GM19452 (cell line): ENCODE measurements at regions not wholly inside any gene's neighbourhood (a gene's known extent, or its start where the extent isn't known, plus 50 kb on each side); places are given as distances from the start of the nearest gene placed in this dataset.

Experiments used
- ATAC-seq: cut with Tn5 transposase; IDR thresholded peaks from one replicate; pipeline ENCODE4 v1.9.1; 2021; ENCODE audit not compliant: unreplicated experiment

DNA sequence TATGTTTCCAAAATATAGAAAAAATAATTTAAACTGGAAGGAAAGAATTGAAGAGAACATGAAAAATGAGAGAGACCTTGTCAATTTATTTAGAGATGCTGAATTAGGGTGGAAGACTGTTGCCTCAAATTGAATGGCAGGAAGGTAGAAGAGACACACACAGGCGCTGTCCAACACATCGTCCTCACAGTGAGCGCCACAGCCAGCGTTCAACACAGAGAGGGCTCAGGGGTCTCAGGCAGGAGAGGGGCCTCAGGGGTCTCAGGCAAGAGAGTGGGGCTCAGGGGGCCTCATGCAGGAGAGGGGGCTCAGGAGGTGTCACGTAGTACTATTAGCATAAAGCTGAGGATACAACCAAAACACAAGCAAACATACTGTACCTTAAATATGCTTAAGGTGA, 65.7 kb downstream of the TMEM18 start:
- ATAC-seq, result no peak

- ATAC-seq, result no peak
Observed at GRCh38 chr2:610491-610890, 66.7 kb downstream of the TMEM18 start.

- ATAC-seq, result no peak
Observed at GRCh38 chr2:609881-610280, 67.3 kb downstream of the TMEM18 start.

DNA sequence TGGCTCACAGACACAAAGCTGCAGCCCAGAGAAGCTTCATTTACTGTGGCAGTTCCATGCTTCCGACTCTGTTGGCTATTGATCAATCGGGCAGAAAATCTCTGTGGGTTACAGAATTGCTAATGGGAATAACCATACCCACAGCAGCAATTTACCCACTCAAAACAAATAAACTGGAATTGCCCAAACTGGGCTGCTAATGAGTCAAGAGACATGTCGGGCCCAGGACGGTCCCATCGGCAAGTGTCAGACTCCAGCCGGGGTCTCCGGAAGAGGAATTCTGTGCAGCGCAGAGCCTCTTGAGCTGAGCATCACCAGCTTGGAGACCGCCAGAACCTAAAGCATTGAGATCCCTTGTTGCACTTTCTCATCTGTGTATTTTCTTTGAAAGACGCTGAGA, 67.8 kb downstream of the TMEM18 start:
- ATAC-seq, result no peak

DNA sequence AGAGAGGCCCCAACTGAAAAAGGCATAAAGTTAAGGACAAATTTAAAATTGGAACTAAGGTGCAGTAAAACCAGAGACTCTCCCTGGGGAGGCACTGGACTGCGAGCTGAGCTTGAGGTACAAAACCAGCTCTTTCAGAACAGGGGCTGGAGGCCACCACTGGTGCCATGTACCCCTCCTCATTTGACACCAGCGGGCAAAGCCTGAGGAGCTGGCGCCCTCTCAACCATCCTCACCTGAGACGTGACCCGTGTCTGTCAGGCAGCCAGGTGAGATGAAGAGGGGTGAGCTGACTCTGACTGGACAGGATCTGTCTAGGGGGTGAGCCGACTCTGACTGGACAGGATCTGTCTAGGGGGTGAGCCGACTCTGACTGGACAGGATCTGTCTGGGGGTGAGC, 68.5 kb downstream of the TMEM18 start:
- ATAC-seq, result no peak

DNA sequence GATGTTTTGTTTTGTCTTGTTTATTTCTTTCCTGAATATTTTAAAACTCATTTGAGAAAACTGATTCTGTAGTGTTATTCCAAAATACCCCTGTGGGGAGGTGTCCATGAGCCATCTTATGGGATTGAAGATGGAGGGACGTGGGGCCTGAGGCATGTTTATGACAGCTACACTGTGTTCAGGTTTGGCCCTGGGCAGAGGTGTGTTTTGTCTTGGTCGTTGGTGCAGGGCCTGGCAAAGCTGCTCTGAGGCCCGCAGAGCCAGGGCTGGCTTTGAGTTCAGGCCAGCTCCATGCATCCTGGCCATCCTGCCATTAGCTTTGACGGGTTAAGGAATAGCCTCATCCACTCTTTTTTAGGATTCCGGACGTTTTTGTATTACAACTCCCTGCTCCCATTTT, 68.9 kb downstream of the TMEM18 start:
- ATAC-seq, result no peak

DNA sequence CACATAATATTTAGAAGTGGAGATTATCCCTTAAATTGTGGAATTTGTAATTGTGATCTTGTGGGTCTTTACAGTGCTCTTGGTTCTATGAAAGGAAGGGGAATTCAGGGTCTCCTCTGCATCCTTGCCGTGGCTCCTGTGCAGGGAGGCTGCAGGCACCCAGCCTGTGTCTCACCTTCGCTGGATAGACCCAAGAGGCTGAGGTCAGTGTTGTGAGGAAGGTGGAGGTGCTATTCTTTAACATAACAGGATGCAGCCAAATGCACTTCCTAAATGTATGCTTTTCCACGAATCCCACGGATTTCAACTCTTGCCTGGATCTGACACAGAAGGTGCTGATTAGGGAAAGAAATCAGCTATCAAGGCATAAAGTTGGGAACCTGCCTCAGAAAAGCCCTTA, 69.5 kb downstream of the TMEM18 start:
- no peak for ATAC-seq

GRCh38 chr2:607172-607571, 70.0 kb downstream of the TMEM18 start:
- no peak for ATAC-seq

GRCh38 chr2:605674-606608, 71.3 kb downstream of the TMEM18 start:
- ATAC-seq, result no peak

DNA sequence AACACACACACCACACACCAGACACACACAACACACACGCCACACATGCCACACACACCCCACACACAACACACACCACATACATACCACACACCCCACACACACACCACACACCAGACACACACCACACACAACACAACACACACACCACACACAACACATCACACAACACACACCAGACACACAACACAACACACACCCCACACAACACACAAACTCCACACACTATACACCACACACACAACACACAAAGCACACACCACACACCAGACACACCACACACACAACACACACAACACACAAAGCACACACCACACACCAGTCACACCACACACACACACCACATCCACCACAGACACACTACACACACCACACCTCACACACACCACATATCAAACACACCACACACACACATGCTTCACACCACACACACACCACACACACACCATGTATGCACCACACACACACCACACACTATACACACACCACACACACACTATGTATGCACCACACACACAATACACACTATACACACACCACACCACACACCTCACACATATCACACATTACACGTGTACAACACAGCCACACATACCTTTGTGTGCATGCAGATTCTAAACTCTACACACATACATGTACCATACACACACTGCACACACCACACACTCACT, 72.2 kb downstream of the TMEM18 start:
- no peak for ATAC-seq

GRCh38 chr2:604385-604784, 72.8 kb downstream of the TMEM18 start:
- no peak for ATAC-seq

DNA sequence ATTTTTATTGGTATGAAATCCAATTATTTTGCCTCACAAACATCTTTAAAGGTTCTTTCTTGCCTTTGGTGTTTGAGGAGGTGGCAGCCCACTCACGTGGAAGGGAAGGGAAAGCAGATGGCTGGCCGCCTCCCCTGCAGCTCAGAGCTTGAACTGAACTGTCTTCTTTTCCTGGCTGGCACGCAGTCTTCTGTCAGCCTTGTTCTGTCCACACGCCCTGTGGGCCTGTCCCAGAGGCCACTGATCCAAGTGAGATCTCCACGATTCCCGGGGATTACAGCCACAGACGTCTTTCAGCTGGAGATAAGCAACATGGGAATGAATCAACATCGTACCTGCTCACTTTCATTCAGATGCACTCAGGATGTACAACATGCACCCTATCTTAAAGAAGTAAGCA, 73.3 kb downstream of the TMEM18 start:
- ATAC-seq, result no peak

DNA sequence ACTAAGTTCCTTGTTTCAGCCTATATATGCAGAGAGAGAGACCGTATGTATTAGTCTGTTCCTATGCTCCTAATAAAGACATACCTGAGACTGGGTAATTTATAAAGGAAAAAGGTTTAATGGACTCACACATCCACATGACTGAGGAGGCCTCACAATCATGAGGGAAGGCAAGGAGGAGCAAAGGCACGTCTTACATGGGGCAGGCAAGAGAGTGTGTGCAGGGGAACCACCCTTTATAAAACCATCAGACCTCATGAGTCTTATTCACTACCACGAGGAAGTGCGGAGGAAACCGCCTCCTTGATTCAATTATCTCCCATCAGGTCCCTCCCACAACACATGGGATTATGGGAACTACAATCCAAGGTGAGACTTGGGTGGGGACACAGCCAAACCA, 73.8 kb downstream of the TMEM18 start:
- no peak for ATAC-seq

GRCh38 chr2:602571-603359, 74.4 kb downstream of the TMEM18 start:
- no peak for ATAC-seq

DNA sequence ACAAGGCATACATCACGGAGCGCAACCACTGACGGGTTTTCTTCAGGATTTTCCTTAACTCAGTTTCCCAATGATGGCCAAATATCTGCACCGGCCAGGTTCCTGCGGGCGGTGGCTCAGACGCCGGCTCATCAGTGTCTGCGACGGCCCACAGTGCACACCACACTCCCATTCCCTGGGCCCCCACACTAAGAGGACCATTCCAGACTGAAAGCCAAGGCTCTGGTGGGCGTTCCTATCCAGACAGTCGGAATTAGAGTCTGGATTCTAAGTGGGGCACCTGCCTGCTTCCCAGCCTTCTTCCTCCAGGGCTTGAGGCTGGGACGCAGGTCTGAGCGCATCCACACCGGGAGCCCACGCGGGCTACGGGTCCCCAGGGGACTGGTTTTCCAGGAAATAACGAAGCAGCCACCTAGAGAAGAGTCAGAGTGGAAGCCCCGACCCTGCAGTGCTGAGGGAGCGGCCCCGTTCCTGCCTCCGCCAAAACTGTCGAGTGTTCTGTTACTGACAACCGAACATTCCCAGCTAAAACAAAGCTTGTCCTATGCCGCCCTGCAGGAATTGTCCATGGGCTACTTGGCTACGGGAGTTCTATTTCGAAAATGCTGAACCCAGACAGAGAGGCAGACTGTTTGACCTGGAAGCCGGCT, 75.3 kb downstream of the TMEM18 start:
- no peak for ATAC-seq

DNA sequence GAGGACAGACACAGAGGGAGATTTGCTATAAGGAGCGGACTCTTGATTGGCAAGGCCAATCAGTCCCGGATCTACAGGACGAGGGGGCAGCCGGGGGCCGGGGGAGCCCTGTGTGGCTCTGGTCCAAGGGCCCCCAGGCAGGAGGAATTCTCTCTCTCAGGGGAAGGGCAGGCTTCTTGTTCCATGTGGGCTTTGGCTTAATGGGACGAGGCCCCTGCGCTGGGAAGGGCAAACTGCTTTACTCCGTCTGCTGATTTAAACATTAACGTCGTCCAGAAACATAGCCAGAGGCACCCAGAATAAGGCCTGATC, 75.9 kb downstream of the TMEM18 start:
- ATAC-seq, result no peak

DNA sequence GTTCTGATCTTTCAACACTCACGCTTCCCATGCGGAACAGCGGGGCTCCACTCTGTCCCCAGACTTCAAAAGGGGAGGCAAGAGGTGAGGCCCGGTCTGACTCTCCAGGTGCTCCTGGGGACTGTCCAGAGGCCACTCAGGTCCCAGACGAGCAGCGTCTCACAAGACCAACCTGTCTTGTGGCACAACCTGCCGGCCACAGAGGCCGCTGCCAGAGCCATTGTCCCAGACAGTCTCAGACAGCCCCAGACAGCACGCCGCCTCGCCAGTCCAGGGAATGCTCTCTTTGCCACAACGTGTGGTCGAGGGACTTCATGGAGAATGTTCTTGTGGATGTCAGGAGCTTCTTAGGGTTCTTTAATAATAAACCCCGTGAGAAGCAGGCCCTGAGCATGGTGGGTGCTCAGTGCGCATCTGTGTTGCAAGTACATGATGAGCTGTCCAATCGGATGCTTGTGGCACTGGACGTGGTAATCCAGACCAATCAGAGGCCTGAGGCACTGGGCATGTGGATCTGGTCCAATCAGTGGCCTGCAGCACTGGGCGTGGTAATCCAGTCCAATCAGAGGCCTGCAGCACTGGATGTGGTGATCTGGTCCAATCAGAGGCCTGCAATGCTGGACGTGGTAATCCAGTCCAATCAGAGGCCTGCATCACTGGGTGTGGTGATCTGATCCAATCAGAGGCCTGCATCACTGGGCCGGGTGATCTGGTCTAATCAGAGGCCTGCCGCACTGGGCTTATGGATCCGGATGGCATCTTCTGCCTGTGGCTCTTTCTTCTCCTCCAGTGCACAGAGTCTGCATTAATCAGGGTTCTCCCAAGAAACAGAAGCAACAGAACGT, 76.4 kb downstream of the TMEM18 start:
- ATAC-seq, result no peak

DNA sequence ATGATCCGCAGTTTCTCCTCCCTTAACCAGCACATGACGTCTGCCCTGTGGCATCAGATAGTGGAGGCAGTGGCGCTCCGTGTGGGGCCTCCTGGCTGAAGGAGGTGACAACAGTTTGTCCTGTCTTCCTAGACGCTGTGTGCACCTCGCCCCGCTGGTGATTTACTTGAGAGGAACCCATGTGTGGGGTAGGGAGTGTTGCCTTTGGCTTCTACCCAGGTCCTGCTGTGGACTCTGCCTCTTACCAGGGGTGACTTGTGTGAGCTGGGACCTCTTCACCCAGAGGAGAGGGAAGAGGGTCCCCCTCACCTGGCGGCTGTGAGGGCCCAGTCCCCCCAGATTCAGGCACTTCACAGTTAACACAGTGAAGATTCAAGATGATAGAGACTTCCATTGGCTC, 77.6 kb downstream of the TMEM18 start:
- ATAC-seq, result no peak

DNA sequence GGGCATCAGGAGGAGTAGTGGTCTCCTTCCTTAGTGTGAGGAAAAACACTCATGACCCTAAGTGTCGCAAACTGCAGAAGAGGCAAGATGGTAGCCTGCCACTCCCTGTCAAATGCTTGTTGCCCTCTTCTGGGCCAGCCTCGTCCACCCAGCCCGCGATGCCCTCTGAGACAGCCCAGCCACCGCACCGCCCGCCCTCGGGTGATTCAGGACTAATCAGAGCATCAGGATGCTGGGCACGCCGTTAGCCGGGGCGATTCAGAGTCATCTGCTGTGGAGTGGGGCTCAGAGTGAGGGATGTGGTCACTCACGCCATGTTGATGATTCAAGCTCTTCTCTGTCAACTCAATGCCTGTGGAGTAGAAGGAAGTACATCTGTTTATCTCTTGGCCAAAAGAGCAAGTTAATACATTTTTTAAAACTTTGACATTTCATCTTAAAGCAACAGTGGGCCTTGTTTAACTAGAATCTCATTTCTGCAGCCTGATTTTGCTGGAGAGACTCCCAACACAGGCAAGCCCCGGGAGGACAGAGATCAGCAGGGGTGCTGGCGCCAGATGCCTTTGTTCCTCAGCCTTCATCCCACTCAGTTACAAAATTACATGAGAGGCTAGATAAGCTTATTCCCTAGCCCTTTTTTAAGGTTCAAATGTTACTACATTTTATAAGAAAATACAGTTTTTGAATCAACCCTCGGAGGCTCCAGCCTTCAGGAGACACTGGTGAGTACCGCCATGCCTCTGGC, 79.0 kb downstream of the TMEM18 start:
- no peak for ATAC-seq
